B cell (primary cell): ENCODE measurements at regions not wholly inside any gene's neighbourhood (a gene's known extent, or its start where the extent isn't known, plus 50 kb on each side); places are given as distances from the start of the nearest gene placed in this dataset.

ENCODE experiments used
- ATAC-seq: fragments of 200-7000 bp; cut with Tn5 transposase; one replicate; pipeline ENCODE4 v1.10.0; 2021; ENCODE audit warnings: low read depth, mild to moderate bottlenecking, moderate number of reproducible peaks, moderate library complexity
- CTCF ChIA-PET: fragments of 350-600 bp; sonication (Branson Sonifier 250); formaldehyde crosslinking; loops from one replicate; lab custom pipeline; 2021; ENCODE audit warnings: antibody characterized with exemption, inconsistent platforms; lab: Charles Lee
- POLR2A ChIA-PET: fragments of 350-600 bp; sonication (Branson Sonifier 250); formaldehyde crosslinking; loops from one replicate; lab custom pipeline; 2021; ENCODE audit warnings: antibody characterized with exemption; lab: Charles Lee
- DNase-seq: peaks from one replicate; pipeline ENCODE4 v3.0.0; 2013
- H2AFZ ChIP-seq: 2 replicates; pipeline ENCODE4 v1.6.1; 2012; ENCODE audit warnings: mild to moderate bottlenecking, low read depth, low read length; ENCODE audit not compliant: insufficient read depth, poor library complexity, severe bottlenecking
- H3K27ac ChIP-seq, 2 donors: 1 replicate in 1 of 2; 2 replicates in 1 of 2; pipeline ENCODE4 v1.5.1; 2012 to 2013; ENCODE audit warnings: low read length in 2 of 2, mild to moderate bottlenecking in 2 of 2, moderate library complexity in 1 of 2
- H3K27me3 ChIP-seq, 4 experiments: fragments of 200-600 bp in 1 of 4; sonication (generic) in 1 of 4; replicated peaks in 1 of 4; 1 replicate in 2 of 4; 2 replicates in 2 of 4; pipeline versions ENCODE4 v1.6.1 to v1.7.0; 2013 to 2016; ENCODE audit warnings: low read length in 3 of 4, mild to moderate bottlenecking in 2 of 4, mixed read lengths in 1 of 4, moderate library complexity in 1 of 4; ENCODE audit not compliant: insufficient read depth in 4 of 4, control insufficient read depth in 3 of 4; ENCODE audit errors: control extremely low read depth in 1 of 4
- H3K36me3 ChIP-seq, 2 experiments: replicated peaks in 1 of 2; 1 replicate in 1 of 2; 2 replicates in 1 of 2; pipeline versions ENCODE4 v1.6.1 to v1.7.1; 2013; ENCODE audit warnings: low read length in 1 of 2; ENCODE audit not compliant: insufficient read depth in 2 of 2, control insufficient read depth in 1 of 2; ENCODE audit errors: control extremely low read depth in 1 of 2, extremely low read depth in 1 of 2
- H3K4me1 ChIP-seq, 2 donors: fragments of 200-600 bp in 1 of 2; sonication (generic) in 1 of 2; 1 replicate in 1 of 2; 2 replicates in 1 of 2; pipeline versions ENCODE4 v1.5.1 to v1.6.1; 2013 to 2017; ENCODE audit warnings: low read length in 2 of 2; ENCODE audit not compliant: control insufficient read depth in 2 of 2, insufficient read depth in 2 of 2
- H3K4me2 ChIP-seq: replicated peaks from 2 replicates; pipeline ENCODE3; 2012; ENCODE audit warnings: mild to moderate bottlenecking, low read depth, low read length; ENCODE audit not compliant: poor library complexity, severe bottlenecking
- H3K4me3 ChIP-seq, 5 experiments: fragments of 200-600 bp in 1 of 5; sonication (generic) in 1 of 5; 1 replicate in 3 of 5; 2 replicates in 2 of 5; pipeline versions ENCODE4 v1.5.1 to v1.7.0; 2011 to 2016; ENCODE audit warnings: low read length in 4 of 5, mild to moderate bottlenecking in 4 of 5, low read depth in 2 of 5, control low read depth in 1 of 5, moderate library complexity in 1 of 5; ENCODE audit not compliant: insufficient read depth in 1 of 5; ENCODE audit errors: control extremely low read depth in 1 of 5, extremely low read depth in 1 of 5
- H3K79me2 ChIP-seq: fragments of 200-600 bp; sonication (generic); one replicate; pipeline ENCODE4 v1.6.0; 2016; ENCODE audit warnings: low read length; ENCODE audit not compliant: control insufficient read depth, insufficient read depth
- H3K9ac ChIP-seq: fragments of 200-600 bp; sonication (generic); 2 replicates; pipeline ENCODE4 v1.6.1; 2017; ENCODE audit warnings: mild to moderate bottlenecking, low read length, moderate library complexity
- H3K9me3 ChIP-seq, 3 donors: one replicate each; pipeline versions ENCODE4 v1.6.1 to v1.7.1; 2013; ENCODE audit warnings: low read length in 2 of 3; ENCODE audit not compliant: control insufficient read depth in 2 of 3, insufficient read depth in 1 of 3; ENCODE audit errors: control extremely low read depth in 1 of 3
- H4K20me1 ChIP-seq: 2 replicates; pipeline ENCODE4 v1.6.0; 2012; ENCODE audit warnings: mild to moderate bottlenecking, low read length; ENCODE audit not compliant: insufficient read depth, control insufficient read depth, poor library complexity, severe bottlenecking
- H3K27ac Mint-ChIP-seq: one replicate; pipeline ENCODE4 v1.8.0; 2021; ENCODE audit warnings: mixed read lengths
- H3K27me3 Mint-ChIP-seq: one replicate; pipeline ENCODE4 v1.8.0; 2021; ENCODE audit warnings: mixed read lengths
- H3K4me1 Mint-ChIP-seq: one replicate; pipeline ENCODE4 v1.8.0; 2021; ENCODE audit warnings: mixed read lengths
- H3K4me3 Mint-ChIP-seq: one replicate; pipeline ENCODE4 v1.8.0; 2021; ENCODE audit warnings: mixed read lengths
- H3K9me3 Mint-ChIP-seq: one replicate; pipeline ENCODE4 v1.8.0; 2022; ENCODE audit warnings: mixed read lengths; ENCODE audit not compliant: insufficient read depth
- EZH2 ChIP-seq: IDR thresholded peaks from 2 replicates; pipeline ENCODE4 v1.6.1; 2012; ENCODE audit warnings: borderline replicate concordance, low read depth, mild to moderate bottlenecking, moderate library complexity, low read length; ENCODE audit not compliant: insufficient read depth, poor library complexity, severe bottlenecking
- WGBS: methylation state at CpG from one replicate; pipeline ENCODE4 v1.1.5; 2013; ENCODE audit warnings: missing lambda C conversion rate; ENCODE audit not compliant: insufficient coverage; 5-methylcytosine and 5-hydroxymethylcytosine counted together
- intact Hi-C: fragments of 100-400 bp; cut with micrococcal nuclease; formaldehyde crosslinking; loops from one replicate; pipeline ENCODE4 v1.10.0; 2022
- TF ChIP-seq, protein P1 (sequence below): fragments of 200-600 bp; IDR thresholded peaks from one replicate; pipeline ENCODE4 v1.8.0; 2022; ENCODE audit warnings: antibody characterized with exemption, mild to moderate bottlenecking

DNA sequence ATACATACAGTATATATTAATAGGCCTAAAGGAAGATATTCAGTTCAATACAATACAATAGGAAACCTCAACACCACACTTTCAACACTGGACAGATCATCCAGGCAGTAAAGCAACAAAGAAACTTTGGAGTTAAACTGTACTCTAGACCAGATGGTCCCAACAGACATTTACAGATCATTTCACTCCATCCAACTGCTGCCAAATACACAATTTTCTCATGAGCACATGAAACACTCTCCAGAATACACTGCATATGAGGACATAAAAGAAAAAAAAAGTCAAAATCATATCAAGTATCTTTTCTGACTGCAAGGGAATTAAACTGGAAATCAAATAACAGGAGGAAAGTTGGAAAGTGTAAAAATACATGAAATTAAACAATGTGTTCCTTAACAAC is 607.5 kb upstream of the BRINP3 start:
- H3K9me3 ChIP-seq: no peaks in the 10 kb centered on the region
- no peak overlapping the region for H3K4me2 ChIP-seq
- no peak for DNase-seq
- H2AFZ ChIP-seq: no peak overlapping the region
- H3K4me1 ChIP-seq: no peaks in the 10 kb centered on the region
- no peaks in the 10 kb centered on the region for H4K20me1 ChIP-seq
- no peak overlapping the region for H3K9ac ChIP-seq
- H3K9me3 Mint-ChIP-seq: peaks cover 10% of the 10 kb centered on the region
- intact Hi-C loops: no loop called here
- TF ChIP-seq, protein P1, sequence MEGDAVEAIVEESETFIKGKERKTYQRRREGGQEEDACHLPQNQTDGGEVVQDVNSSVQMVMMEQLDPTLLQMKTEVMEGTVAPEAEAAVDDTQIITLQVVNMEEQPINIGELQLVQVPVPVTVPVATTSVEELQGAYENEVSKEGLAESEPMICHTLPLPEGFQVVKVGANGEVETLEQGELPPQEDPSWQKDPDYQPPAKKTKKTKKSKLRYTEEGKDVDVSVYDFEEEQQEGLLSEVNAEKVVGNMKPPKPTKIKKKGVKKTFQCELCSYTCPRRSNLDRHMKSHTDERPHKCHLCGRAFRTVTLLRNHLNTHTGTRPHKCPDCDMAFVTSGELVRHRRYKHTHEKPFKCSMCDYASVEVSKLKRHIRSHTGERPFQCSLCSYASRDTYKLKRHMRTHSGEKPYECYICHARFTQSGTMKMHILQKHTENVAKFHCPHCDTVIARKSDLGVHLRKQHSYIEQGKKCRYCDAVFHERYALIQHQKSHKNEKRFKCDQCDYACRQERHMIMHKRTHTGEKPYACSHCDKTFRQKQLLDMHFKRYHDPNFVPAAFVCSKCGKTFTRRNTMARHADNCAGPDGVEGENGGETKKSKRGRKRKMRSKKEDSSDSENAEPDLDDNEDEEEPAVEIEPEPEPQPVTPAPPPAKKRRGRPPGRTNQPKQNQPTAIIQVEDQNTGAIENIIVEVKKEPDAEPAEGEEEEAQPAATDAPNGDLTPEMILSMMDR: no peak
- TF ChIP-seq EZH2: no peak
- no peak overlapping the region for H3K4me3 ChIP-seq
- POLR2A ChIA-PET: no interaction called here
- H3K27ac Mint-ChIP-seq: no peak overlapping the region
- ATAC-seq: no peak
- no peaks in the 10 kb centered on the region for H3K79me2 ChIP-seq
- H3K27me3 Mint-ChIP-seq: no peaks in the 10 kb centered on the region
- CTCF ChIA-PET: no interaction called here
- H3K27ac ChIP-seq: no peak overlapping the region
- no peak overlapping the region for H3K4me3 Mint-ChIP-seq
- no peaks in the 10 kb centered on the region for H3K4me1 Mint-ChIP-seq
- no peaks in the 10 kb centered on the region for H3K27me3 ChIP-seq
- H3K36me3 ChIP-seq: no peaks in the 10 kb centered on the region

DNA sequence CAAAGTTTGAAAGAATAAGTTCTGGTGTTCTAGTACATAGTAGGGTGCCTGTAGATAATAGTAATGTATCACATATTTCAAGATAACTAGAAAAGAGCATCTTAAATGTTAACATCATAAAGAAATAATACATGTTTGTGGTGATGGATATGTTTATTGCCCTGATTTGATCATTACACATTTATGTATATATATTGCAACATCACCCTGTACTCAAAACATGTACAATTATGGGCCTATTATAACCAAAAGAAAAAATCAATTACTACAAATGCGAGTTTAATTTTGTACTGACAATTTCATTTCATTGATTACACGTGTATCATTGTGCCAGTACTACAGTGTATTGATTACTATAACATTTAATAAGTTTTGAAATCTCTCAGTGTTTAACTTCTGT is 609.2 kb upstream of the BRINP3 start:
- Histone ChIP-seq H3K79me2 (no peaks in the 10 kb centered on the region), H3K9ac (no peak overlapping the region), H3K36me3 (no peaks in the 10 kb centered on the region), H4K20me1 (no peaks in the 10 kb centered on the region), H3K27ac (no peak overlapping the region), H3K4me1 (no peaks in the 10 kb centered on the region), H3K9me3 (peaks cover 0 to 3% (median 0%) of the 10 kb centered on the region in 3 donors), H3K27me3 (no peaks in the 10 kb centered on the region), H3K4me2 (no peak overlapping the region), H3K4me3 (no peak overlapping the region), H2AFZ (no peak overlapping the region)
- Mint-ChIP-seq H3K9me3 (peaks cover 5% of the 10 kb centered on the region), H3K4me1 (no peaks in the 10 kb centered on the region), H3K27ac (no peak overlapping the region), H3K27me3 (no peaks in the 10 kb centered on the region), H3K4me3 (no peak overlapping the region)
- ATAC-seq: no peak
- WGBS: no CpG with 5 or more reads among the region's 2 CpGs
- no peak for TF ChIP-seq EZH2
- TF ChIP-seq, protein P1: no peak
- ChIA-PET CTCF (no interaction called here), POLR2A (no interaction called here)
- intact Hi-C loops: no loop called here
- no peak for DNase-seq
